Astrocyte of the spinal cord (primary cell): ENCODE measurements at regions not wholly inside any gene's neighbourhood (a gene's known extent, or its start where the extent isn't known, plus 50 kb on each side); places are given as distances from the start of the nearest gene placed in this dataset.

ENCODE experiments used
- DNase-seq: peaks from one replicate; pipeline ENCODE4 v3.0.0; 2011; ENCODE audit warnings: low read depth, low spot score
- H3K4me3 ChIP-seq: 2 replicates; pipeline ENCODE4 v1.5.1; 2011; ENCODE audit warnings: low read depth, mild to moderate bottlenecking, low read length, moderate library complexity
- in situ Hi-C: cut with HindIII; loops from 2 replicates; pipeline ENCODE4 v1.10.0; 2017; ENCODE audit warnings: low sequenced_read_pairs
- TF ChIP-seq, protein P1 (sequence below): IDR thresholded peaks from 2 replicates; pipeline ENCODE4 v1.5.1; 2012; ENCODE audit warnings: low read depth, mild to moderate bottlenecking, low read length, inconsistent platforms

DNA sequence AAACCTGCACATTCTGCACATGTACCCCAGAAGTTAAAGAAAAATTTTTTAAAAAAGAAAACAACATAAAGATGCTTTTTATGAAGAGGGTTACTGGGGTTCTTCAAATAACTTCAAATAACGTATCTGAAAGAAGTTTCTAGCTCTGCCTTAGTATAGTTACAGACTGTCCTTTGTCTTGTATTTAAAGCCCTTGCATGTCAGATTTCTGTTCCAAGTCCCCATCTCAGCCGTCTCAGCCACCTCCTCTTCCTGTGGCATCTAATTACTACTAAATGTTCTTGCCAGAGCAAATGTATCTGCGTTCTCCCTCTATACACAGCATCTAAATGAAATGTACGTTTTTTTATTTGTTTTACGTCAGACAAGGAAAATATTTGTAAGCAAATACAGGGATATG lies 89.4 kb upstream of the AKR1E2 start:
- TF ChIP-seq, protein P1, sequence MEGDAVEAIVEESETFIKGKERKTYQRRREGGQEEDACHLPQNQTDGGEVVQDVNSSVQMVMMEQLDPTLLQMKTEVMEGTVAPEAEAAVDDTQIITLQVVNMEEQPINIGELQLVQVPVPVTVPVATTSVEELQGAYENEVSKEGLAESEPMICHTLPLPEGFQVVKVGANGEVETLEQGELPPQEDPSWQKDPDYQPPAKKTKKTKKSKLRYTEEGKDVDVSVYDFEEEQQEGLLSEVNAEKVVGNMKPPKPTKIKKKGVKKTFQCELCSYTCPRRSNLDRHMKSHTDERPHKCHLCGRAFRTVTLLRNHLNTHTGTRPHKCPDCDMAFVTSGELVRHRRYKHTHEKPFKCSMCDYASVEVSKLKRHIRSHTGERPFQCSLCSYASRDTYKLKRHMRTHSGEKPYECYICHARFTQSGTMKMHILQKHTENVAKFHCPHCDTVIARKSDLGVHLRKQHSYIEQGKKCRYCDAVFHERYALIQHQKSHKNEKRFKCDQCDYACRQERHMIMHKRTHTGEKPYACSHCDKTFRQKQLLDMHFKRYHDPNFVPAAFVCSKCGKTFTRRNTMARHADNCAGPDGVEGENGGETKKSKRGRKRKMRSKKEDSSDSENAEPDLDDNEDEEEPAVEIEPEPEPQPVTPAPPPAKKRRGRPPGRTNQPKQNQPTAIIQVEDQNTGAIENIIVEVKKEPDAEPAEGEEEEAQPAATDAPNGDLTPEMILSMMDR: no peak
- no peak overlapping the region for H3K4me3 ChIP-seq
- in situ Hi-C loops: no loop called here
- DNase-seq: no peak

DNA sequence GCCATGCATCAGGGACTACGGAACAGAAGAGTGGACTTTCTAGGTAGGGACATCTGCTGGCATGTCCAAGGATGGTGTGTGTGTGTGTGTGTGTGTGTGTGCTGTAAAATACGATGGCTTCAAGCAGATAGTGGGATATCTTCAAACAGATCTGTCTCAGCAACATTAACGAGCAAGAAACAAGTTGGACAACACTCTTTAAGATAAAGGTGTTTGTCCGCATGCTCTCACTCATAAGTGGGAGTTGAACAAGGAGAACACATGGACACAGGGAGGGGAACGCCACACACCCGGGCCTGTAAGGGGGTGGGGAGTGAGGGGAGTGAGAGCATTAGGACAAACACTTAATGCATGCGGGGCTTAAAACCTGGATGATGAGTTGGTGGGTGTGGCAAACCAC lies 89.8 kb upstream of the AKR1E2 start:
- DNase-seq: no peak
- TF ChIP-seq, protein P1: no peak
- in situ Hi-C loops: no loop called here
- no peak overlapping the region for H3K4me3 ChIP-seq

DNA sequence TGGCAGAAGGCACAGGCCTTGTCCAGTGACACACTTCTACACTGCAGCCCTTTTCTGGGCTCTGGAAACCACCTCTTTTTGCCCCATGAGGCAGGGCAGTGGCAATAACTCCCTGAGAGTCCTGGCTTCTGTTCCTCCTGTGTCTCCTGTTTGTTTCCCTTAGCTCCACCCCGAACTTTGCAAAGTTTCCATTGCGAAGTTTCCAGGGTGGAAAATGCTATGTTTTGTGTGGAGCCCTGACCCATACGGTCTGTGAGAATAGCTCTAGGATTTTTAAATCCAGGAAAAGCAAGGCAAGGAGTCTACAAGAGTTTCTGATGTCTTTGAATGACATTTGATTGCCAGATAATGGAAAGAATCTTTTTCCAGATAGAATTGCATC lies 92.2 kb upstream of the AKR1E2 start:
- no peak for DNase-seq
- in situ Hi-C loops: no loop called here
- no peak overlapping the region for H3K4me3 ChIP-seq
- TF ChIP-seq, protein P1: no peak

DNA sequence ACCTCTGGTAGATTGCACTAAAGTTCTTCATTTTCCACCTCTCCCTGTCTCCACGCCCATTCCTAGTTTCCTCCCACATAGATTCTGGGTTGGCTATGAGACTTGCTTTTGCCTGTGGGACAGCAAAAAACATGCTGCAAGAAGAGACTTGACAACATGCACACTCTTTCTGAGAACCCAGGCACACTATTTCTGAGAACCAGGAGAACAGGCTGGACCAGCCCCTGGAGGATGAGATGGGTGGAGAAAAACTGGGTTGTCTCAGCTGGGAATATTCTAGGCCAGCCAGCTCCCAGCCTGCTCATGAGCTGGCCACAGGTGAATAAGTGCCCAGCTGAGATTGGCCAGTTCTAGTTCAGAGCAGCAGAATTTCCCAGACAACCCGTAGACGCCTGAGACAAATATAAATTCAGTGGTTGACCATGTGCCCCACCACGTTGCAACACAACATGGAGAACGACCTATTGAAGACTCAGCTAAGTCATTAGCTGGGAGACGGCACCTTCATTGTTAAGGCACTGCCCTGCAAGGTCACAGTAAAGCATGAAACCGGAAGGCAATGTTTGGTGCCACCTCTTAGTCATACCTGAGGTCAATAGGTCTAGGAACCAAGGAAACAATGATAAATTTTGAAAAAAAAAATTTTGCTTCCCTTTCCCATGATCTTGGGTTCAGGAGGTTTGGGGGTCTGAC lies 92.7 kb upstream of the AKR1E2 start:
- in situ Hi-C loops: no loop called here
- DNase-seq: no peak
- H3K4me3 ChIP-seq: no peak overlapping the region
- TF ChIP-seq, protein P1: no peak

DNA sequence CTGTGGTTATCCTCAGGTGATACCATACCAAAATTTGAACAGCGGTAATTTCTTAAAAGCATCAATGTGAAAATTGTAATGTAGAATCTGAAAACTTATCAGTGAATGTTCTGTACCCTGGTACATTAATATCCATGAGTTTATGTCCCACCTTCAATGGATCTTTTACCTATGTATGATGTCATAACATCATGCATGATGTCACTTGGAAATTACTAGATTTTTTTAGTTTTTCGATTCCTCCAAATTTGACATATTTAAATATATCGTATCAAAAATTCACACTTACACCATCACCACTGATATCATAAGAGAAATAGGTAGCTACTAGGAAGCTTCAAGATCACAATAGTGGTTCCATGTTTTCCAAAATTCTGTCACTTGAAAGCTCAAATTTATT lies 95.0 kb upstream of the AKR1E2 start:
- in situ Hi-C loops: no loop called here
- DNase-seq: no peak
- H3K4me3 ChIP-seq: no peak overlapping the region
- TF ChIP-seq, protein P1: no peak

DNA sequence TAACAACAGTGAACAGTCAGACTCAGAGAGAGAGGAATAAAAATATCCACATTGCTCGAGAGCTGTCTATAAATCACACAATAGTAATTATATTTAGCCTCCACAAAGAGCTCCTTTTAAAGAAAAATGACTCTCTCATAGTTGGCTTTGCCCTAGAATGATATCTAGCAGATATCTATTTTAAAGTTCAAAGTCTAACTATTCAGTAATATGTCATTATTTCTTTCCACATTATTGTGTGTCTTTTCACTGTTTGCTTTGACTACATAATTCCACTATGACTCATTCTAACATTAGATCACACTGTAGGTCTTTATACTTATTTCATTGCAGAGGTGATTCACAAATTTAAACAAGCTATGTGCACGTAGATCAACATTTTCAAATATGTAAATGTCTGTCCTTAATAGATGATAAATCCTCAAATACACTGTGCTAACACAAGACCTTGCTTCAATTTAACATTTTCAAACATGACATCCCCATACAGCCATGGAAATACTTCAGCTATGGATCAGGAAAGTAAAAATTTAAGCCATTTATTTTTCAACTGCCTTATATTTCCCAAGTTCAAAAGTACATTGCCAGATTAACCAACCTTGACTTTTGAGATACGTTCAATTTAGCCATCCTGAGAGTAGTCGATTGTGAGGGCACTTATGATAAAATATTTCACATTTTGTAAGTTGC lies 99.9 kb upstream of the AKR1E2 start:
- DNase-seq: peak; percentile 89
- TF ChIP-seq, protein P1: no peak
- in situ Hi-C loops: no loop called here
- H3K4me3 ChIP-seq: no peak overlapping the region
